GM20431 (cell line): ENCODE measurements at regions not wholly inside any gene's neighbourhood (a gene's known extent, or its start where the extent isn't known, plus 50 kb on each side); places are given as distances from the start of the nearest gene placed in this dataset.
"Not testable (repeated sequence)": the region's sequence is repeated elsewhere in the genome, so short reads cannot be mapped to it uniquely, and the experiment has no call there.

Source experiments
- in situ Hi-C: fragments of 300-500 bp; cut with MseI, MboI; formaldehyde crosslinking; loops from one replicate; pipeline ENCODE4 v1.15.0; 2020; ENCODE audit warnings: low sequenced_read_pairs; ENCODE audit not compliant: unreplicated experiment

GRCh38 chr2:8549273-8549922 is 132.5 kb upstream of the ID2 start:
- in situ Hi-C loops = no loop called here

- in situ Hi-C loops = no loop called here
These were observed 131.9 kb upstream of the ID2 start for GRCh38 chr2:8549942-8550341.

- in situ Hi-C loops = no loop called here
These were observed 131.4 kb upstream of the ID2 start for GRCh38 chr2:8550481-8550880.

GRCh38 chr2:8550937-8551621 is 130.8 kb upstream of the ID2 start:
- in situ Hi-C loops = no loop called here

- in situ Hi-C loops = no loop called here
These were observed 130.2 kb upstream of the ID2 start for GRCh38 chr2:8551622-8552074.

GRCh38 chr2:8552293-8552801 is 129.5 kb upstream of the ID2 start:
- in situ Hi-C loops = no loop called here

- in situ Hi-C loops = no loop called here
These were observed 128.2 kb upstream of the ID2 start for GRCh38 chr2:8553643-8554042.

- in situ Hi-C loops = no loop called here
These were observed 127.5 kb upstream of the ID2 start for GRCh38 chr2:8554296-8554806.

- in situ Hi-C loops = no loop called here
These were observed 126.3 kb upstream of the ID2 start for GRCh38 chr2:8555543-8555942.

- in situ Hi-C loops = no loop called here
These were observed 123.8 kb upstream of the ID2 start for GRCh38 chr2:8558096-8558495.

GRCh38 chr2:8558956-8559355 is 122.9 kb upstream of the ID2 start:
- in situ Hi-C loops = no loop called here

- in situ Hi-C loops = no loop called here
These were observed 122.1 kb upstream of the ID2 start for GRCh38 chr2:8559805-8560204.

- in situ Hi-C loops = not testable (repeated sequence)
These were observed 120.2 kb upstream of the ID2 start for GRCh38 chr2:8561692-8562091.

- in situ Hi-C loops = no loop called here
These were observed 117.9 kb upstream of the ID2 start for GRCh38 chr2:8563814-8564474.

GRCh38 chr2:8564475-8564874 is 117.4 kb upstream of the ID2 start:
- in situ Hi-C loops = no loop called here

- in situ Hi-C loops = no loop called here
These were observed 116.3 kb upstream of the ID2 start for GRCh38 chr2:8565399-8566154.

GRCh38 chr2:8566155-8566670 is 115.6 kb upstream of the ID2 start:
- in situ Hi-C loops = no loop called here

GRCh38 chr2:8566774-8567468 is 114.9 kb upstream of the ID2 start:
- in situ Hi-C loops = no loop called here

GRCh38 chr2:8567469-8568260 is 114.2 kb upstream of the ID2 start:
- in situ Hi-C loops = no loop called here
